ENCODE measurements at regions not wholly inside any gene's neighbourhood (a gene's known extent, or its start where the extent isn't known, plus 50 kb on each side); places are given as distances from the start of the nearest gene placed in this dataset.

DNA sequence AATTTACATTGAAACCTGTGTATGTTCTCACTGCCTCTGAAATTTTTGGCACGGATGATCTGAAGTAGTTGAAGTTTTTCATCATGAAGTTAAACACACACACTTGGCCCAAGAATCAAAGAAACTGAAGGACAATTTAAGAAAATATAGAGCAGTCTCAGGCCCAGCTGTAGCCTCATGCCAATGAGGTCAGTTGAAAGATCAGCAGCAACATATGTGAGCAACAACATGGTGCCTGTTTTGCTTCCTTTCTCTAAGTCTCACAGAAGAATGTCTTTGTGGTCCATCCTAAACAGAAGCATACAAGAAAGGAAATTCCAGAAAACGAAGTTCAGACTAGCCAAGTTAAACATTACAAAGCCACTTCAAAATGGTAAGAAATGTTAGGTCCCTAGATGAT lies 1737.2 kb downstream of the MAT2B start:
- Histone ChIP-seq H3K4me3 (replicated peaks in 1 of 3; ENCODE audit: insufficient read depth in 1 of 3, low read depth in 1 of 3, low read length in 3 of 3) (no peak overlapping the region), H4K20me1 (replicated peaks; ENCODE audit: control insufficient read depth, extremely low read depth, insufficient read depth, low read length) (no peaks in the 10 kb centered on the region), H2AFZ (ENCODE audit: low read depth, low read length) (no peak overlapping the region), H3K27me3 (ENCODE audit: control insufficient read depth in 2 of 2, insufficient read depth in 2 of 2, low read length in 2 of 2) (no peaks in the 10 kb centered on the region), H3K9me1 (replicated peaks; ENCODE audit: control insufficient read depth, extremely low read depth, insufficient read depth, low read length) (no peaks in the 10 kb centered on the region), H3K79me2 (ENCODE audit: control insufficient read depth, insufficient read depth, low read length) (no peaks in the 10 kb centered on the region), H3K4me2 (ENCODE audit: insufficient read depth, low read length) (no peak overlapping the region), H3K4me1 (ENCODE audit: control insufficient read depth, extremely low read depth, insufficient read depth, low read length) (no peaks in the 10 kb centered on the region), H3K9me3 (replicated peaks; ENCODE audit: control insufficient read depth, insufficient read depth, low read length) (no peaks in the 10 kb centered on the region), H3K27ac (ENCODE audit: insufficient read depth, low read depth, low read length) (no peak overlapping the region), H3K9ac (replicated peaks; ENCODE audit: extremely low read depth, insufficient read depth, low read length) (no peak overlapping the region), H3K36me3 (ENCODE audit: control insufficient read depth in 2 of 2, extremely low read depth in 1 of 2, insufficient read depth in 2 of 2, low read length in 2 of 2) (no peaks in the 10 kb centered on the region)
- intact Hi-C loops (cut with micrococcal nuclease): no loop called here
- ChIA-PET POLR2A (no interaction called here), CTCF (no interaction called here)
- BruUV-seq (replicated peaks): no TSS peak
- FAIRE-seq (no peak), DNase-seq (ENCODE audit: low read depth, low spot score) (no peak)
- dilution Hi-C loops (cut with MboI; ENCODE audit: extremely low pct_ligation_motif_present, low sequenced_read_pairs): no loop called here
- no peak for TF ChIP-seq POLR2A (IDR thresholded peaks at IDR 0.05; ENCODE audit: low read depth, low read length)
- no peak for TF ChIP-seq EZH2 (IDR thresholded peaks at IDR 0.05; ENCODE audit: borderline replicate concordance, low read depth, low read length, severe bottlenecking)
- no peak for TF ChIP-seq POLR2AphosphoS5 (IDR thresholded peaks at IDR 0.05; ENCODE audit: insufficient read depth, low read depth, low read length)
- TF ChIP-seq JUN (IDR thresholded peaks at IDR 0.05; ENCODE audit: borderline replicate concordance, insufficient read depth, insufficient read length, low read depth): no peak
- TF ChIP-seq GATA2 (IDR thresholded peaks at IDR 0.05; ENCODE audit: insufficient read depth, insufficient read length, low read depth, low read length): no peak

DNA sequence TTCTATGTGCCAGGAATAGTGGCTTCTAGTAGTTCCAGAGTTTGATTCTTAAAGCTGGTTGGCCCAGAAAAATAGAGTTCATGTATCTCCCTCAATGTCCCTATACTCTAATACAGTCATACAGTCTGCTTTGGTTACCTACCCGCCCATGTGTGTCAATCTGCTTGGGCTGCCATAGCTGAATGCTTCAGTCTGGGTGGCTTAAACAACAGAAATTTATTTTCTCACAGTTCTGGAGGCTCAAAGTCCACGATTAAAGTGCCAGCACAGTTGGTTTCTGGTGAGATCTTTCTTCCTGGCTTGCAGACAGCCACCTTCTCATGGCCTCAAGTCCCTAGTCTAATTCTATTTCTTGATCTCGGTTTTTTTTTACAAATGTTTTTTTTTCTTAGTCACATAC lies 1739.0 kb downstream of the MAT2B start:
- no peaks in the 10 kb centered on the region for H3K36me3 ChIP-seq (ENCODE audit: control insufficient read depth in 2 of 2, extremely low read depth in 1 of 2, insufficient read depth in 2 of 2, low read length in 2 of 2)
- ChIA-PET CTCF (no interaction called here), POLR2A (no interaction called here)
- BruUV-seq (replicated peaks): no TSS peak
- FAIRE-seq (no peak), DNase-seq (ENCODE audit: low read depth, low spot score) (no peak)
- dilution Hi-C loops (cut with MboI; ENCODE audit: extremely low pct_ligation_motif_present, low sequenced_read_pairs) (no loop called here), intact Hi-C loops (cut with micrococcal nuclease) (no loop called here)
- no peaks in the 10 kb centered on the region for H3K27me3 ChIP-seq (ENCODE audit: control insufficient read depth in 2 of 2, insufficient read depth in 2 of 2, low read length in 2 of 2)
- H3K9me3 ChIP-seq (replicated peaks; ENCODE audit: control insufficient read depth, insufficient read depth, low read length): no peaks in the 10 kb centered on the region
- H3K9ac ChIP-seq (replicated peaks; ENCODE audit: extremely low read depth, insufficient read depth, low read length): no peak overlapping the region
- H4K20me1 ChIP-seq (replicated peaks; ENCODE audit: control insufficient read depth, extremely low read depth, insufficient read depth, low read length): no peaks in the 10 kb centered on the region
- H2AFZ ChIP-seq (ENCODE audit: low read depth, low read length): no peak overlapping the region
- TF ChIP-seq POLR2AphosphoS5 (IDR thresholded peaks at IDR 0.05; ENCODE audit: insufficient read depth, low read depth, low read length) (no peak), POLR2A (IDR thresholded peaks at IDR 0.05; ENCODE audit: low read depth, low read length) (no peak), JUN (IDR thresholded peaks at IDR 0.05; ENCODE audit: borderline replicate concordance, insufficient read depth, insufficient read length, low read depth) (no peak), GATA2 (IDR thresholded peaks at IDR 0.05; ENCODE audit: insufficient read depth, insufficient read length, low read depth, low read length) (no peak), EZH2 (IDR thresholded peaks at IDR 0.05; ENCODE audit: borderline replicate concordance, low read depth, low read length, severe bottlenecking) (no peak), MYC (IDR thresholded peaks at IDR 0.05; ENCODE audit: low read depth, low read length) (no peak), FOS (IDR thresholded peaks at IDR 0.05; ENCODE audit: borderline replicate concordance, insufficient read depth, low read length) (no peak)
- TF ChIP-seq, protein P1, sequence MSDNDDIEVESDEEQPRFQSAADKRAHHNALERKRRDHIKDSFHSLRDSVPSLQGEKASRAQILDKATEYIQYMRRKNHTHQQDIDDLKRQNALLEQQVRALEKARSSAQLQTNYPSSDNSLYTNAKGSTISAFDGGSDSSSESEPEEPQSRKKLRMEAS (IDR thresholded peaks at IDR 0.05; ENCODE audit: insufficient read depth, insufficient read length): no peak
- TF ChIP-seq, protein P2, sequence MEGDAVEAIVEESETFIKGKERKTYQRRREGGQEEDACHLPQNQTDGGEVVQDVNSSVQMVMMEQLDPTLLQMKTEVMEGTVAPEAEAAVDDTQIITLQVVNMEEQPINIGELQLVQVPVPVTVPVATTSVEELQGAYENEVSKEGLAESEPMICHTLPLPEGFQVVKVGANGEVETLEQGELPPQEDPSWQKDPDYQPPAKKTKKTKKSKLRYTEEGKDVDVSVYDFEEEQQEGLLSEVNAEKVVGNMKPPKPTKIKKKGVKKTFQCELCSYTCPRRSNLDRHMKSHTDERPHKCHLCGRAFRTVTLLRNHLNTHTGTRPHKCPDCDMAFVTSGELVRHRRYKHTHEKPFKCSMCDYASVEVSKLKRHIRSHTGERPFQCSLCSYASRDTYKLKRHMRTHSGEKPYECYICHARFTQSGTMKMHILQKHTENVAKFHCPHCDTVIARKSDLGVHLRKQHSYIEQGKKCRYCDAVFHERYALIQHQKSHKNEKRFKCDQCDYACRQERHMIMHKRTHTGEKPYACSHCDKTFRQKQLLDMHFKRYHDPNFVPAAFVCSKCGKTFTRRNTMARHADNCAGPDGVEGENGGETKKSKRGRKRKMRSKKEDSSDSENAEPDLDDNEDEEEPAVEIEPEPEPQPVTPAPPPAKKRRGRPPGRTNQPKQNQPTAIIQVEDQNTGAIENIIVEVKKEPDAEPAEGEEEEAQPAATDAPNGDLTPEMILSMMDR (IDR thresholded peaks at IDR 0.05; ENCODE audit: extremely low read depth in 1 of 2, insufficient read depth in 1 of 2, low read depth in 1 of 2, low read length in 2 of 2): no peak
- H3K4me2 ChIP-seq (ENCODE audit: insufficient read depth, low read length): no peak overlapping the region
- no peak overlapping the region for H3K27ac ChIP-seq (ENCODE audit: insufficient read depth, low read depth, low read length)
- no peaks in the 10 kb centered on the region for H3K4me1 ChIP-seq (ENCODE audit: control insufficient read depth, extremely low read depth, insufficient read depth, low read length)
- H3K9me1 ChIP-seq (replicated peaks; ENCODE audit: control insufficient read depth, extremely low read depth, insufficient read depth, low read length): no peaks in the 10 kb centered on the region
- no peaks in the 10 kb centered on the region for H3K79me2 ChIP-seq (ENCODE audit: control insufficient read depth, insufficient read depth, low read length)
- no peak overlapping the region for H3K4me3 ChIP-seq (replicated peaks in 1 of 3; ENCODE audit: insufficient read depth in 1 of 3, low read depth in 1 of 3, low read length in 3 of 3)

All from endothelial cell of umbilical vein (primary cell).